HepG2 (cell line): ENCODE measurements at regions not wholly inside any gene's neighbourhood (a gene's known extent, or its start where the extent isn't known, plus 50 kb on each side); places are given as distances from the start of the nearest gene placed in this dataset.
A peak's percentile ranks its signal among the peaks of the same experiment; 100 is the strongest.

ENCODE experiments used
- ATAC-seq: fragments of 200-7000 bp; cut with Tn5 transposase; 3 replicates; pipeline ENCODE4 v1.9.1; 2020; ENCODE audit warnings: mild to moderate bottlenecking, moderate library complexity
- BruUV-seq: library from RNA; stranded (reverse); fragments of 400-500 nt; replicated peaks from 2 replicates; lab custom pipeline; 2021; lab: Mats Ljungman, UMichigan
- CTCF ChIA-PET: fragments of 300-600 bp; formaldehyde crosslinking; extraction: SDS; loops from one replicate; lab custom pipeline; 2021; ENCODE audit warnings: low total read pairs, inconsistent platforms, low intra/inter-chr PET ratio; lab: Yijun Ruan, JAX
- POLR2A ChIA-PET: fragments of 350-600 bp; sonication (Branson Sonifier 250); formaldehyde crosslinking; loops from one replicate; lab custom pipeline; 2020; ENCODE audit warnings: antibody characterized with exemption, inconsistent platforms; lab: Yijun Ruan, JAX
- DNase-seq: peaks from one replicate; pipeline ENCODE4 v3.0.0-alpha.2; 2015; ENCODE audit warnings: low spot score
- FAIRE-seq: peaks from 3 replicates; lab custom pipeline; 2011; peaks lifted over from hg19 to GRCh38; lab: Jason Lieb, UNC
- H2AFZ ChIP-seq: one replicate; pipeline ENCODE4 v1.6.1; 2011; ENCODE audit warnings: low read length, inconsistent platforms
- H3K27ac ChIP-seq: fragments of 300-600 bp; 3 replicates; pipeline ENCODE4 v1.8.0; 2011; ENCODE audit warnings: mixed run types, mild to moderate bottlenecking, mixed read lengths, low read length, inconsistent platforms; ENCODE audit not compliant: insufficient read depth; ENCODE audit errors: extremely low read length
- H3K27me3 ChIP-seq, 2 experiments: fragments of 200-600 bp in 1 of 2; 2 replicates in 1 of 2; 3 replicates in 1 of 2; pipeline versions ENCODE4 v1.6.0 to v1.8.0; 2011; ENCODE audit warnings: low read length in 2 of 2, mild to moderate bottlenecking in 2 of 2, moderate library complexity in 2 of 2, inconsistent platforms in 1 of 2; ENCODE audit not compliant: insufficient read depth in 2 of 2, control insufficient read depth in 1 of 2
- H3K36me3 ChIP-seq, 2 experiments: fragments of 200-600 bp in 1 of 2; replicated peaks in 1 of 2; 2 replicates in 1 of 2; 3 replicates in 1 of 2; pipeline versions ENCODE4 v1.5.1 to v1.8.0; 2011; ENCODE audit warnings: low read length in 2 of 2, inconsistent platforms in 1 of 2; ENCODE audit not compliant: insufficient read depth in 2 of 2, control insufficient read depth in 1 of 2
- H3K4me1 ChIP-seq: 2 replicates; pipeline ENCODE4 v1.5.1; 2012; ENCODE audit warnings: low read length, inconsistent platforms; ENCODE audit not compliant: insufficient read depth
- H3K4me2 ChIP-seq: 2 replicates; pipeline ENCODE4 v1.6.0; 2011; ENCODE audit warnings: low read depth, low read length, inconsistent platforms
- H3K4me3 ChIP-seq, 3 experiments: fragments of 200-600 bp in 1 of 3; sonication (generic), shearing (Covaris generic) in 1 of 3; replicated peaks in 1 of 3; 2 replicates each; pipeline ENCODE4 v1.5.1; 2011 to 2016; ENCODE audit warnings: low read length in 3 of 3, inconsistent platforms in 2 of 3, low read depth in 2 of 3, mild to moderate bottlenecking in 2 of 3, control low read depth in 1 of 3, mixed read lengths in 1 of 3; ENCODE audit not compliant: insufficient read depth in 1 of 3
- H3K79me2 ChIP-seq: one replicate; pipeline ENCODE4 v1.6.1; 2011; ENCODE audit warnings: low read length, inconsistent platforms; ENCODE audit not compliant: insufficient read depth
- H3K9ac ChIP-seq: 2 replicates; pipeline ENCODE4 v1.6.0; 2011; ENCODE audit warnings: mild to moderate bottlenecking, low read depth, low read length, inconsistent platforms; ENCODE audit not compliant: insufficient read depth
- H3K9me3 ChIP-seq: 2 replicates; pipeline ENCODE4 v1.5.1; 2012; ENCODE audit warnings: mild to moderate bottlenecking, low read length
- H4K20me1 ChIP-seq: 2 replicates; pipeline ENCODE4 v1.6.0; 2011; ENCODE audit warnings: inconsistent platforms, mild to moderate bottlenecking, low read length, moderate library complexity; ENCODE audit not compliant: insufficient read depth
- CREB1 ChIP-seq, 2 experiments: fragments of 450-650 bp in 1 of 2; IDR thresholded peaks; 2 replicates each; pipeline ENCODE4 v1.6.1; 2016 to 2017; ENCODE audit warnings: control low read depth in 1 of 2, mild to moderate bottlenecking in 1 of 2, missing compliant biosample characterization in 1 of 2, missing genetic modification characterization in 1 of 2
- FOSL1 ChIP-seq: sonication (generic); formaldehyde crosslinking; IDR thresholded peaks from 2 replicates; pipeline ENCODE4 v1.9.0; 2021; ENCODE audit warnings: missing genetic modification reagents, borderline replicate concordance
- IKZF5 ChIP-seq: IDR thresholded peaks from 2 replicates; pipeline ENCODE4 v1.6.1; 2018; ENCODE audit warnings: missing genetic modification reagents, mild to moderate bottlenecking, missing compliant biosample characterization
- NAIF1 ChIP-seq: sonication (generic); formaldehyde crosslinking; IDR thresholded peaks from 2 replicates; pipeline ENCODE4 v1.5.0; 2020; ENCODE audit warnings: mild to moderate bottlenecking, missing genetic modification reagents, borderline replicate concordance
- SALL1 ChIP-seq: sonication (generic); formaldehyde crosslinking; IDR thresholded peaks from 2 replicates; pipeline ENCODE4 v1.8.0; 2022; ENCODE audit warnings: mild to moderate bottlenecking, missing genetic modification reagents
- ZFY ChIP-seq: sonication (generic); formaldehyde crosslinking; IDR thresholded peaks from 2 replicates; pipeline ENCODE4 v1.4.0; 2020; ENCODE audit warnings: missing genetic modification reagents
- ZNF225 ChIP-seq: sonication (generic); formaldehyde crosslinking; IDR thresholded peaks from 2 replicates; pipeline ENCODE4 v1.4.0; 2020; ENCODE audit warnings: mild to moderate bottlenecking, missing genetic modification reagents
- WGBS: methylation state at CpG from one replicate; pipeline ENCODE4 v1.1.6; 2017; ENCODE audit warnings: low lambda C conversion rate; 5-methylcytosine and 5-hydroxymethylcytosine counted together
- in situ Hi-C: cut with HindIII; loops from 2 replicates; pipeline ENCODE4 v1.10.0; 2017; ENCODE audit warnings: low pct_unique_long_range_greater_than_20kb; ENCODE audit not compliant: extremely low pct_ligation_motif_present
- intact Hi-C: fragments of 100-400 bp; cut with micrococcal nuclease; formaldehyde crosslinking; loops from one replicate; pipeline ENCODE4 v1.10.0; 2022; ENCODE audit not compliant: unreplicated experiment
- TF ChIP-seq, protein P1 (sequence below): sonication (generic); formaldehyde crosslinking; IDR thresholded peaks from 2 replicates; pipeline ENCODE4 v1.9.0; 2022; ENCODE audit warnings: low read depth, missing genetic modification reagents

DNA sequence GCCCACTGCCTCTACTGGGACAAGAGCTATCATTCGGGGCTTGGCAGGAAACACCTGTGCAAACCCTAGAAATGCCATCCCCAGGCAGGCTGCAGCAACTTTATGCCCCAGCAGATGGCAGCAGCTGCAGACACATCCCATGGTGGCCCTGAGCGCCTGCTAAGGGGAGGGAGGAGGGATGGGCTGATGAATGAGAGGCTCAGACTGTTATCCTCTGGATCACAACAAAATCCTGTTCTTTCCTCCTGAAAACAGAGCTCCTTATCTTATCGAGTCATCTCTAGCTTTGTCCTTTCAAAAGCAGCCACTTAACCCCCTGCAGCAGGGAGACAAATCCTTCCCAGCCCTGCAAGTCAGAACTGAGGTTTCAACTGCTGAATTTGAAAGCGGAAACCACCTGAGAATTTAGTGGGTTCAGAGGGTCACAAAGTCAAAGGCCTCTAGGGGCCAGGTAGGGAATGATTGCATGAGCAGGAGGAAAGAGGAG lies 90.6 kb upstream of the PROK2 start (continued):
- TF ChIP-seq NAIF1 (CRISPR knock-in tag) (no peak), ZFY (CRISPR knock-in tag) (no peak), SALL1 (CRISPR knock-in tag) (peak; percentile 50; the same call in 1 of the 2 replicates), FOSL1 (no peak), ZNF225 (CRISPR knock-in tag) (no peak)
- TF ChIP-seq, protein P1, sequence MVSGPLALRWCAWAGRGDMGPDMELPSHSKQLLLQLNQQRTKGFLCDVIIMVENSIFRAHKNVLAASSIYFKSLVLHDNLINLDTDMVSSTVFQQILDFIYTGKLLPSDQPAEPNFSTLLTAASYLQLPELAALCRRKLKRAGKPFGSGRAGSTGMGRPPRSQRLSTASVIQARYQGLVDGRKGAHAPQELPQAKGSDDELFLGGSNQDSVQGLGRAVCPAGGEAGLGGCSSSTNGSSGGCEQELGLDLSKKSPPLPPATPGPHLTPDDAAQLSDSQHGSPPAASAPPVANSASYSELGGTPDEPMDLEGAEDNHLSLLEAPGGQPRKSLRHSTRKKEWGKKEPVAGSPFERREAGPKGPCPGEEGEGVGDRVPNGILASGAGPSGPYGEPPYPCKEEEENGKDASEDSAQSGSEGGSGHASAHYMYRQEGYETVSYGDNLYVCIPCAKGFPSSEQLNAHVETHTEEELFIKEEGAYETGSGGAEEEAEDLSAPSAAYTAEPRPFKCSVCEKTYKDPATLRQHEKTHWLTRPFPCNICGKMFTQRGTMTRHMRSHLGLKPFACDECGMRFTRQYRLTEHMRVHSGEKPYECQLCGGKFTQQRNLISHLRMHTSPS (CRISPR knock-in tag), result no peak

DNA sequence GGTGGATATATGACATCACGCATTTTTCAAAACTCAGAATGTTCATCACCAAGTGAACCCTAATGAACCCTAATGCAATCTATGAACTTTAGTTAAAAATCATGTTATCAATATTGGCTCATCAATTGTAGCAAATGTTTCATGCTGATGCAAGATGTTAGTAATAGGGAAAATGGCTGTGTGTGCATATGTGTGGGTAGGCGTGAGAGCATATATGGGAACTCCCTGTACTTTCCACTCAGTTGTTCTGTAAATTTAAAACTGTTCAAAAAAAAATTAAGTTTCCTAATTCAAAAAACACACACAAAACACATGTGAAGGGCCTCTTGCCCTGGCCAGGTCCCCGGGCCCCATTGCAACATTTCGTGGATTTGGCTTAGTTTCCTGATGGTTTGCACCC lies 89.7 kb upstream of the PROK2 start:
- intact Hi-C loops (loop anchor here (1.0 to 10.0 kb wide), 3 partner anchors 80 to 948 kb away; no protein-coding TSS in a partner anchor), in situ Hi-C loops (no loop called here)
- WGBS, result 41% methylated on average over 4 of the region's 4 CpGs

More for the DNA sequence above, 89.7 kb upstream of the PROK2 start:
- ATAC-seq, result no peak
- TF ChIP-seq IKZF5 (CRISPR knock-in tag) (no peak), CREB1 (IDR thresholded peaks at IDR 0.05) (peak; percentile 32; the same call in 1 of the 2 replicates), CREB1 (CRISPR knock-in tag; IDR thresholded peaks at IDR 0.05) (no peak)
- TF ChIP-seq, all 625 proteins: peak for 1
- no peak overlapping the region for H3K4me3 ChIP-seq
- no peak for DNase-seq
- H3K27ac ChIP-seq, result no peak overlapping the region
- no peaks in the 10 kb centered on the region for H3K9me3 ChIP-seq
- CTCF ChIA-PET, result interaction anchor here (1.7 kb wide), 1 partner anchor 948 kb away, joined by 6 read pairs; no protein-coding TSS in a partner anchor
- no peak overlapping the region for H3K4me2 ChIP-seq
- no peaks in the 10 kb centered on the region for H3K4me1 ChIP-seq
- H2AFZ ChIP-seq, result no peak overlapping the region
- H4K20me1 ChIP-seq, result no peaks in the 10 kb centered on the region
- no peaks in the 10 kb centered on the region for H3K36me3 ChIP-seq
- no peaks in the 10 kb centered on the region for H3K79me2 ChIP-seq
- no peaks in the 10 kb centered on the region for H3K27me3 ChIP-seq
- no peak for FAIRE-seq
- POLR2A ChIA-PET, result no interaction called here
- no TSS peak for BruUV-seq
- no peak overlapping the region for H3K9ac ChIP-seq
